Mucosa of descending colon (tissue), 3 donors: ENCODE measurements at regions not wholly inside any gene's neighbourhood (a gene's known extent, or its start where the extent isn't known, plus 50 kb on each side); places are given as distances from the start of the nearest gene placed in this dataset.

Experiments used
- ATAC-seq: fragments of 200-7000 bp; cut with Tn5 transposase; one replicate; pipeline ENCODE4 v1.9.1; 2020; ENCODE audit warnings: mild to moderate bottlenecking, moderate library complexity
- DNase-seq, 3 donors: peaks; one replicate each; pipeline ENCODE4 v3.0.0-alpha.2; 2020
- H3K36me3 ChIP-seq: fragments of 200-600 bp; one replicate; pipeline ENCODE4 v1.8.0; 2021; ENCODE audit warnings: low read depth, mild to moderate bottlenecking
- H3K4me1 ChIP-seq: fragments of 200-600 bp; one replicate; pipeline ENCODE4 v1.8.0; 2021; ENCODE audit warnings: low read depth, mild to moderate bottlenecking
- H3K4me3 ChIP-seq: fragments of 200-600 bp; one replicate; pipeline ENCODE4 v1.8.0; 2021; ENCODE audit warnings: mild to moderate bottlenecking
- H3K9me3 ChIP-seq: fragments of 200-600 bp; one replicate; pipeline ENCODE4 v1.8.0; 2021; ENCODE audit warnings: mild to moderate bottlenecking
- CTCF ChIP-seq: fragments of 200-600 bp; IDR thresholded peaks from one replicate; pipeline ENCODE4 v1.8.0; 2022; ENCODE audit warnings: antibody characterized with exemption, mild to moderate bottlenecking
- intact Hi-C, 2 donors: fragments of 100-400 bp; cut with DNase I in 1 of 2; cut with micrococcal nuclease in 1 of 2; formaldehyde crosslinking; loops; one replicate each; pipeline versions ENCODE4 v1.11.0 to v1.11.1; 2022; cut with DNase I, micrococcal nuclease
- donor health status: DM: no; HTN: no; CAD: no; lungs with moderate emphysema.
- donor health status: DM: no; HTN: no; CAD: no.
- donor health status: DM: no; HTN: yes; CAD: no.

GRCh38 chr15:61480295-61480694 is 251.2 kb upstream of the RORA start:
- no peaks in the 10 kb centered on the region for H3K9me3 ChIP-seq
- DNase-seq (no peak), ATAC-seq (no peak)
- H3K4me1 ChIP-seq, result no peaks in the 10 kb centered on the region
- intact Hi-C loops, result no loop called here
- no peak overlapping the region for H3K4me3 ChIP-seq
- TF ChIP-seq CTCF, result no peak
- H3K36me3 ChIP-seq, result no peaks in the 10 kb centered on the region

- no peak for DNase-seq
- Histone ChIP-seq H3K36me3 (no peaks in the 10 kb centered on the region), H3K9me3 (no peaks in the 10 kb centered on the region), H3K4me1 (no peaks in the 10 kb centered on the region), H3K4me3 (no peak overlapping the region)
- TF ChIP-seq CTCF, result no peak
- intact Hi-C loops, result no loop called here
- ATAC-seq, result no peak
These were observed 250.5 kb upstream of the RORA start for GRCh38 chr15:61479613-61480012.

DNA sequence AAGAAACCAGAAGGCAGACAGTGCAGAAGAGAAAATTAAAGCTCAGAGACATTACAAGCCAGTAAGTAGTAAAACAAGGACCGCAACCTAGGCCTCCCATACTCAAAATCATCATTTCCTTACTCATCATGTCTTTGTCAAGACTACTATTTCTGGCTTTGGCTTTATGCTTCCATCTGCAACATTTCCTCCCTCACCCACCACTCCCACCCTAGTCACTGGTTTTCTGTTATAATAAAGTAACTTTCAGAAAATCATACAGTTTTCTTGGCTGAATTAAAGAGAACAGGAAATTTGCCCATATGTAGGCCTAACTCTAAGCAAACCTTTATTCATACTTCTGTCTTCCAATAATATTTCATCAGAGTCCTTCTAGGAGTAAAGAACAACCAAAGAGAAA is 247.6 kb upstream of the RORA start:
- no peak for TF ChIP-seq CTCF
- intact Hi-C loops, result no loop called here
- Histone ChIP-seq H3K4me3 (no peak overlapping the region), H3K36me3 (no peaks in the 10 kb centered on the region), H3K9me3 (no peaks in the 10 kb centered on the region), H3K4me1 (no peaks in the 10 kb centered on the region)
- ATAC-seq (no peak), DNase-seq (no peak)

DNA sequence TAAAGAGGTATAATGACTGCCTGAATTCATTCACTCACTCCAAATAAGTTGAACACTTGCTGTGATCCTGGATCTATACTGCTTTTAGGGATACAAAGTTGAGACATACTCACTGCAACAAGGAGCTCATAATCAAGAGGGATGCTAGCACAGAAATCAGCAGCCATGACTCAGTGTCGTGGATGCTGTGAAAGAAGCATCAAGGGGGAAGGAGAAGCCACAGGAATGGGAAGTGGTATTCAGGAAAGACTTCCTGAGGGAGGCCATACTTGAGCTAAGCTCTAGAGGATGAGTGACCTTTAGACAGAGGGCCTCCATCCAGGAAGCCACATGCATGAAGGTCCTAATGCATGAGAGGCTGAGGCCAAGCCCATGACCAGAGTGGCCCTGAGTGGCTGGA is 245.7 kb upstream of the RORA start:
- intact Hi-C loops, result no loop called here

GRCh38 chr15:61467823-61468222 is 238.7 kb upstream of the RORA start:
- no peak for TF ChIP-seq CTCF
- Histone ChIP-seq H3K4me3 (no peak overlapping the region), H3K9me3 (no peaks in the 10 kb centered on the region), H3K36me3 (no peaks in the 10 kb centered on the region), H3K4me1 (no peaks in the 10 kb centered on the region)
- no peak for DNase-seq
- intact Hi-C loops, result no loop called here
- no peak for ATAC-seq

More for the DNA sequence above, 245.7 kb upstream of the RORA start:
- H3K36me3 ChIP-seq, result no peaks in the 10 kb centered on the region
- DNase-seq, result no peak
- TF ChIP-seq CTCF, result no peak
- ATAC-seq, result no peak
- H3K4me3 ChIP-seq, result no peak overlapping the region
- no peaks in the 10 kb centered on the region for H3K9me3 ChIP-seq
- H3K4me1 ChIP-seq, result no peaks in the 10 kb centered on the region
